ENCODE measurements at regions not wholly inside any gene's neighbourhood (a gene's known extent, or its start where the extent isn't known, plus 50 kb on each side); places are given as distances from the start of the nearest gene placed in this dataset.
"Not testable (repeated sequence)": the region's sequence is repeated elsewhere in the genome, so short reads cannot be mapped to it uniquely, and the experiment has no call there.

- TF ChIP-seq CTCF, POLR2A (IDR thresholded peaks at IDR 0.05): not testable (repeated sequence)
Measured at GRCh38 chr16:15236674-15237323, 141.3 kb downstream of the NPIPA5 start.

Measured in breast epithelium (tissue), 3 donors.